ENCODE measurements at regions not wholly inside any gene's neighbourhood (a gene's known extent, or its start where the extent isn't known, plus 50 kb on each side); places are given as distances from the start of the nearest gene placed in this dataset.

DNA sequence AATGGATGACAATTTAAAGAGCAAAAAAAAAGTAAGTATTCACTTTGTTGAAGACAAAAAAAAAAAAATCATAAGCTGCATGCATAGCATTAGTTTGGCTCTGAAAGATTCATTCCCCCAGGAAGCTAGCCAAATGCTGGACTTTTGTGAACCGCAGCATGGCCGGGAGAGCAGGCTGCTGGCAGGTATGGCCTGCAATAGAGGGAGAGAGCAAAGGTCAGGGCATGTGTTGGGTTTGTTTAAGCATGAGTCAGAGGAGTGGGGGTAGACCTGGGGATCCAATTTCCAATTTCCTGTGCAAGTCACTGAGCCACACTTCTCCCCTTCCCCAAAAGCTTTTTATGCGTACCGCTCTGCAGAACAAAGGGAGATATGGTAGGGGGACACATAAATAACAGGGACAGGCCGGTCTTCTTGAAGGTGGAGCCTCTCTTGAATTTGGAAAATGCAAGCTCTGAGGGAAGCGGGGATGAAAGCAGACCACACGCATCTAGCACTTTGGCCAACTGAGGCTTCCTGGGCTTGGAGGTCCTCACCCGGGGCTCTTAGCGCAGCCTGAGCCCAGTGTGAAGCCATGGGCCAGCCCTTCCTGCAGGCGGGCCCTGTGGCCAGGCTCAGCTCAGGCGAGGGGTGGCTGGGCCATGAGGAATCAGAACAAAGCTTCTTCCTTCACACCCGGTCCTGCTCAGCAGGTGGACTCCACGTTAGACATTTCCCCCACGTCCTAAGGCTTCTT, 171.1 kb downstream of the TOMM20 start (continued):
- TF ChIP-seq, protein P1, sequence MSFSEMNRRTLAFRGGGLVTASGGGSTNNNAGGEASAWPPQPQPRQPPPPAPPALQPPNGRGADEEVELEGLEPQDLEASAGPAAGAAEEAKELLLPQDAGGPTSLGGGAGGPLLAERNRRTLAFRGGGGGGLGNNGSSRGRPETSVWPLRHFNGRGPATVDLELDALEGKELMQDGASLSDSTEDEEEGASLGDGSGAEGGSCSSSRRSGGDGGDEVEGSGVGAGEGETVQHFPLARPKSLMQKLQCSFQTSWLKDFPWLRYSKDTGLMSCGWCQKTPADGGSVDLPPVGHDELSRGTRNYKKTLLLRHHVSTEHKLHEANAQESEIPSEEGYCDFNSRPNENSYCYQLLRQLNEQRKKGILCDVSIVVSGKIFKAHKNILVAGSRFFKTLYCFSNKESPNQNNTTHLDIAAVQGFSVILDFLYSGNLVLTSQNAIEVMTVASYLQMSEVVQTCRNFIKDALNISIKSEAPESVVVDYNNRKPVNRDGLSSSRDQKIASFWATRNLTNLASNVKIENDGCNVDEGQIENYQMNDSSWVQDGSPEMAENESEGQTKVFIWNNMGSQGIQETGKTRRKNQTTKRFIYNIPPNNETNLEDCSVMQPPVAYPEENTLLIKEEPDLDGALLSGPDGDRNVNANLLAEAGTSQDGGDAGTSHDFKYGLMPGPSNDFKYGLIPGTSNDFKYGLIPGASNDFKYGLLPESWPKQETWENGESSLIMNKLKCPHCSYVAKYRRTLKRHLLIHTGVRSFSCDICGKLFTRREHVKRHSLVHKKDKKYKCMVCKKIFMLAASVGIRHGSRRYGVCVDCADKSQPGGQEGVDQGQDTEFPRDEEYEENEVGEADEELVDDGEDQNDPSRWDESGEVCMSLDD (tag by site-specific recombination; IDR thresholded peaks at IDR 0.05), result no peak
- TF ChIP-seq MYNN (tag by site-specific recombination; IDR thresholded peaks at IDR 0.05; ENCODE audit: borderline replicate concordance), result no peak
- peak; percentile 17; the same call in 1 of the 2 replicates for TF ChIP-seq GLIS2 (tag by site-specific recombination; IDR thresholded peaks at IDR 0.05)
- no peak for TF ChIP-seq MEIS1 (CRISPR knock-in tag; IDR thresholded peaks at IDR 0.05; ENCODE audit: borderline replicate concordance)
- TF ChIP-seq, protein P2, sequence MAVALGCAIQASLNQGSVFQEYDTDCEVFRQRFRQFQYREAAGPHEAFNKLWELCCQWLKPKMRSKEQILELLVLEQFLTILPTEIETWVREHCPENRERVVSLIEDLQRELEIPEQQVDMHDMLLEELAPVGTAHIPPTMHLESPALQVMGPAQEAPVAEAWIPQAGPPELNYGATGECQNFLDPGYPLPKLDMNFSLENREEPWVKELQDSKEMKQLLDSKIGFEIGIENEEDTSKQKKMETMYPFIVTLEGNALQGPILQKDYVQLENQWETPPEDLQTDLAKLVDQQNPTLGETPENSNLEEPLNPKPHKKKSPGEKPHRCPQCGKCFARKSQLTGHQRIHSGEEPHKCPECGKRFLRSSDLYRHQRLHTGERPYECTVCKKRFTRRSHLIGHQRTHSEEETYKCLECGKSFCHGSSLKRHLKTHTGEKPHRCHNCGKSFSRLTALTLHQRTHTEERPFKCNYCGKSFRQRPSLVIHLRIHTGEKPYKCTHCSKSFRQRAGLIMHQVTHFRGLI (tag by site-specific recombination; IDR thresholded peaks at IDR 0.05), result no peak; the same call in 1 of the 2 replicates
- no peak for TF ChIP-seq ZNF776 (tag by site-specific recombination; IDR thresholded peaks at IDR 0.05; ENCODE audit: borderline replicate concordance)
- TF ChIP-seq ZNF549 (tag by site-specific recombination; IDR thresholded peaks at IDR 0.05), result no peak
- TF ChIP-seq, protein P3, sequence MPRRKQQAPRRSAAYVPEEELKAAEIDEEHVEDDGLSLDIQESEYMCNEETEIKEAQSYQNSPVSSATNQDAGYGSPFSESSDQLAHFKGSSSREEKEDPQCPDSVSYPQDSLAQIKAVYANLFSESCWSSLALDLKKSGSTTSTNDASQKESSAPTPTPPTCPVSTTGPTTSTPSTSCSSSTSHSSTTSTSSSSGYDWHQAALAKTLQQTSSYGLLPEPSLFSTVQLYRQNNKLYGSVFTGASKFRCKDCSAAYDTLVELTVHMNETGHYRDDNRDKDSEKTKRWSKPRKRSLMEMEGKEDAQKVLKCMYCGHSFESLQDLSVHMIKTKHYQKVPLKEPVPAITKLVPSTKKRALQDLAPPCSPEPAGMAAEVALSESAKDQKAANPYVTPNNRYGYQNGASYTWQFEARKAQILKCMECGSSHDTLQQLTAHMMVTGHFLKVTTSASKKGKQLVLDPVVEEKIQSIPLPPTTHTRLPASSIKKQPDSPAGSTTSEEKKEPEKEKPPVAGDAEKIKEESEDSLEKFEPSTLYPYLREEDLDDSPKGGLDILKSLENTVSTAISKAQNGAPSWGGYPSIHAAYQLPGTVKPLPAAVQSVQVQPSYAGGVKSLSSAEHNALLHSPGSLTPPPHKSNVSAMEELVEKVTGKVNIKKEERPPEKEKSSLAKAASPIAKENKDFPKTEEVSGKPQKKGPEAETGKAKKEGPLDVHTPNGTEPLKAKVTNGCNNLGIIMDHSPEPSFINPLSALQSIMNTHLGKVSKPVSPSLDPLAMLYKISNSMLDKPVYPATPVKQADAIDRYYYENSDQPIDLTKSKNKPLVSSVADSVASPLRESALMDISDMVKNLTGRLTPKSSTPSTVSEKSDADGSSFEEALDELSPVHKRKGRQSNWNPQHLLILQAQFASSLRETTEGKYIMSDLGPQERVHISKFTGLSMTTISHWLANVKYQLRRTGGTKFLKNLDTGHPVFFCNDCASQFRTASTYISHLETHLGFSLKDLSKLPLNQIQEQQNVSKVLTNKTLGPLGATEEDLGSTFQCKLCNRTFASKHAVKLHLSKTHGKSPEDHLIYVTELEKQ (tag by site-specific recombination; IDR thresholded peaks at IDR 0.05; ENCODE audit: borderline replicate concordance), result peak; percentile 58; the same call in 1 of the 2 replicates
- no peak for TF ChIP-seq ZNF623 (tag by site-specific recombination; IDR thresholded peaks at IDR 0.05)
- peak; percentile 71 for TF ChIP-seq ZNF501 (tag by site-specific recombination; IDR thresholded peaks at IDR 0.05)
- no peak for TF ChIP-seq ZNF239 (tag by site-specific recombination; IDR thresholded peaks at IDR 0.05)
- TF ChIP-seq, protein P4, sequence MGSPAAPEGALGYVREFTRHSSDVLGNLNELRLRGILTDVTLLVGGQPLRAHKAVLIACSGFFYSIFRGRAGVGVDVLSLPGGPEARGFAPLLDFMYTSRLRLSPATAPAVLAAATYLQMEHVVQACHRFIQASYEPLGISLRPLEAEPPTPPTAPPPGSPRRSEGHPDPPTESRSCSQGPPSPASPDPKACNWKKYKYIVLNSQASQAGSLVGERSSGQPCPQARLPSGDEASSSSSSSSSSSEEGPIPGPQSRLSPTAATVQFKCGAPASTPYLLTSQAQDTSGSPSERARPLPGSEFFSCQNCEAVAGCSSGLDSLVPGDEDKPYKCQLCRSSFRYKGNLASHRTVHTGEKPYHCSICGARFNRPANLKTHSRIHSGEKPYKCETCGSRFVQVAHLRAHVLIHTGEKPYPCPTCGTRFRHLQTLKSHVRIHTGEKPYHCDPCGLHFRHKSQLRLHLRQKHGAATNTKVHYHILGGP (tag by site-specific recombination; IDR thresholded peaks at IDR 0.05), result 0 out of 2 replicates have a peak, but pooled peaks have one; percentile 15
- no peak for TF ChIP-seq ZNF529 (tag by site-specific recombination; IDR thresholded peaks at IDR 0.05; ENCODE audit: insufficient replicate concordance)
- TF ChIP-seq ZFHX2 (tag by site-specific recombination; conservative IDR thresholded peaks at IDR 0.05), result peak; percentile 60
- no peak for TF ChIP-seq ZNF350 (tag by site-specific recombination; IDR thresholded peaks at IDR 0.05)
- 0 out of 2 replicates have a peak, but pooled peaks have one; percentile 8 for TF ChIP-seq ZBTB20 (tag by site-specific recombination; IDR thresholded peaks at IDR 0.05)
- TF ChIP-seq ZNF664 (tag by site-specific recombination; IDR thresholded peaks at IDR 0.05), result no peak
- no peak for TF ChIP-seq ZNF610 (tag by site-specific recombination; IDR thresholded peaks at IDR 0.05; ENCODE audit: borderline replicate concordance)
- TF ChIP-seq ZFP69B (tag by site-specific recombination; IDR thresholded peaks at IDR 0.05), result no peak
- no peak; the same call in 1 of the 2 replicates for TF ChIP-seq ZNF221 (tag by site-specific recombination; IDR thresholded peaks at IDR 0.05; ENCODE audit: borderline replicate concordance)
- TF ChIP-seq TRIM28 (IDR thresholded peaks at IDR 0.05; ENCODE audit: borderline replicate concordance, low read length), result peak; percentile 98
- 0 out of 2 replicates have a peak, but pooled peaks have one; percentile 41 for TF ChIP-seq ZXDB (tag by site-specific recombination; IDR thresholded peaks at IDR 0.05)
- 0 out of 2 replicates have a peak, but pooled peaks have one; percentile 12 for TF ChIP-seq ZNF660 (tag by site-specific recombination; IDR thresholded peaks at IDR 0.05)
- TF ChIP-seq, protein P5, sequence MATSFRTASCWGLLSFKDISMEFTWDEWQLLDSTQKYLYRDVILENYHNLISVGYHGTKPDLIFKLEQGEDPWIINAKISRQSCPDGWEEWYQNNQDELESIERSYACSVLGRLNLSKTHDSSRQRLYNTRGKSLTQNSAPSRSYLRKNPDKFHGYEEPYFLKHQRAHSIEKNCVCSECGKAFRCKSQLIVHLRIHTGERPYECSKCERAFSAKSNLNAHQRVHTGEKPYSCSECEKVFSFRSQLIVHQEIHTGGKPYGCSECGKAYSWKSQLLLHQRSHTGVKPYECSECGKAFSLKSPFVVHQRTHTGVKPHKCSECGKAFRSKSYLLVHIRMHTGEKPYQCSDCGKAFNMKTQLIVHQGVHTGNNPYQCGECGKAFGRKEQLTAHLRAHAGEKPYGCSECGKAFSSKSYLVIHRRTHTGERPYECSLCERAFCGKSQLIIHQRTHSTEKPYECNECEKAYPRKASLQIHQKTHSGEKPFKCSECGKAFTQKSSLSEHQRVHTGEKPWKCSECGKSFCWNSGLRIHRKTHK (tag by site-specific recombination; IDR thresholded peaks at IDR 0.05), result no peak
- TF ChIP-seq ZNF24 (tag by site-specific recombination; IDR thresholded peaks at IDR 0.05), result peak; percentile 14; the same call in 1 of the 2 replicates
- TF ChIP-seq, protein P6, sequence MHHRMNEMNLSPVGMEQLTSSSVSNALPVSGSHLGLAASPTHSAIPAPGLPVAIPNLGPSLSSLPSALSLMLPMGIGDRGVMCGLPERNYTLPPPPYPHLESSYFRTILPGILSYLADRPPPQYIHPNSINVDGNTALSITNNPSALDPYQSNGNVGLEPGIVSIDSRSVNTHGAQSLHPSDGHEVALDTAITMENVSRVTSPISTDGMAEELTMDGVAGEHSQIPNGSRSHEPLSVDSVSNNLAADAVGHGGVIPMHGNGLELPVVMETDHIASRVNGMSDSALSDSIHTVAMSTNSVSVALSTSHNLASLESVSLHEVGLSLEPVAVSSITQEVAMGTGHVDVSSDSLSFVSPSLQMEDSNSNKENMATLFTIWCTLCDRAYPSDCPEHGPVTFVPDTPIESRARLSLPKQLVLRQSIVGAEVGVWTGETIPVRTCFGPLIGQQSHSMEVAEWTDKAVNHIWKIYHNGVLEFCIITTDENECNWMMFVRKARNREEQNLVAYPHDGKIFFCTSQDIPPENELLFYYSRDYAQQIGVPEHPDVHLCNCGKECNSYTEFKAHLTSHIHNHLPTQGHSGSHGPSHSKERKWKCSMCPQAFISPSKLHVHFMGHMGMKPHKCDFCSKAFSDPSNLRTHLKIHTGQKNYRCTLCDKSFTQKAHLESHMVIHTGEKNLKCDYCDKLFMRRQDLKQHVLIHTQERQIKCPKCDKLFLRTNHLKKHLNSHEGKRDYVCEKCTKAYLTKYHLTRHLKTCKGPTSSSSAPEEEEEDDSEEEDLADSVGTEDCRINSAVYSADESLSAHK (tag by site-specific recombination; IDR thresholded peaks at IDR 0.05), result no peak

All from HEK293 (cell line).